Activated T-helper 2 cell treated with anti-CD3 and anti-CD28 coated beads, Interferon-gamma antibody, Interleukin-2, Interleukin-4, amounts not matched to agents 10 μg/mL and 5 μg/mL and 100 μg/mL, durations not matched to agents 14 hours and 24 hours and 36 hours (primary cell): ENCODE measurements at regions not wholly inside any gene's neighbourhood (a gene's known extent, or its start where the extent isn't known, plus 50 kb on each side); places are given as distances from the start of the nearest gene placed in this dataset.

Experiments used
- DNase-seq: peaks from one replicate; pipeline ENCODE4 v3.0.0; 2021; ENCODE audit warnings: low spot score
- H3K27ac Mint-ChIP-seq: one replicate; pipeline ENCODE4 v1.8.0; 2021; ENCODE audit warnings: mixed read lengths
- H3K27me3 Mint-ChIP-seq: one replicate; pipeline ENCODE4 v1.8.0; 2021; ENCODE audit warnings: low read depth, mixed read lengths
- H3K36me3 Mint-ChIP-seq: one replicate; pipeline ENCODE4 v1.8.0; 2021; ENCODE audit warnings: low read depth, mixed read lengths
- H3K4me1 Mint-ChIP-seq: one replicate; pipeline ENCODE4 v1.8.0; 2021; ENCODE audit warnings: low read depth, mixed read lengths
- H3K4me3 Mint-ChIP-seq: one replicate; pipeline ENCODE4 v1.8.0; 2021; ENCODE audit warnings: low read depth, mild to moderate bottlenecking, moderate library complexity, mixed read lengths
- H3K9me3 Mint-ChIP-seq: one replicate; pipeline ENCODE4 v1.8.0; 2021; ENCODE audit warnings: mixed read lengths
- intact Hi-C: fragments of 100-400 bp; cut with micrococcal nuclease; formaldehyde crosslinking; loops from one replicate; pipeline ENCODE4 v1.15.1; 2023

DNA sequence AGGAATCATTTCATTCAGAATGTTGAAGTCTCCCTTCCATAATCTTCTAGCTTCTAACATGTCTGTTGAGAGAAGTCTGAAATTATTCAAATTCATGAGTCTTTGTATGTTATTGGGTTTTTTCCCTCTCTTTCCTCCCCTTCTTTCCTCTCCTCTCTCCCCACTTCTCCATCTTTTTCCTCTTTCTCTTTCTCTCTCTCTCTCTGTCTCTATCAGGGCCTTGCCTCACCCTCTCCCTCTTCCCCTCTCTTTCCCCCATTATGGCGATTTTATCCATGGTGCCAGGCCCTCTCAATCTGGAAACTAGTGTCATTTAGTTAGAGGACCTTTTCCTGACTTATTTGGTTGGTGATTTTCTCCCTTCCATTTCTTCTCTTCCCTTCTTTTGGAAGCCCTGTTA, 147.3 kb downstream of the SST start:
- DNase-seq = no peak
- Mint-ChIP-seq H3K36me3 (no peaks in the 10 kb centered on the region), H3K4me3 (no peak overlapping the region), H3K27me3 (peaks cover 11% of the 10 kb centered on the region), H3K27ac (no peak overlapping the region), H3K9me3 (no peaks in the 10 kb centered on the region), H3K4me1 (no peaks in the 10 kb centered on the region)
- intact Hi-C loops = no loop called here

DNA sequence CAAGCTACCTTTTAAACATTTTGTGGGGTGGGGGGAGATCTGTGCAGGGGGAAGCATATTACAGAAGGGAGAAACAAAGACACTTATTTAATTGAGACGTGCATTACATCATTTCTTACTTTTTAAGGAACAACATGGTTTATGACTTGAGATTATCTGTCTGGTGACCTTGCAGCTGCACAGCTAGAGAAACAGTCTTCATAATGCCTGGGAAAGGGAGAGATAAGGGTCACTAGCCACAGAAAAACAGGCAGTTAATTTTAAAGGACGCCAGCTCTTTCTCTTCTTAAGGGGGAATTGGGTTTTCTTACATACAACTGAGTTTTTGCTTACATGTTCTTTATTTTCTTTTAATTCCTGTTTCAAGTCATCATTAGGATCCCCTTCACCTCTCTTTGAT, 147.9 kb downstream of the SST start:
- H3K27me3 Mint-ChIP-seq = peaks cover 11% of the 10 kb centered on the region
- no peak for DNase-seq
- no peak overlapping the region for H3K27ac Mint-ChIP-seq
- no peaks in the 10 kb centered on the region for H3K9me3 Mint-ChIP-seq
- H3K4me1 Mint-ChIP-seq = no peaks in the 10 kb centered on the region
- no peak overlapping the region for H3K4me3 Mint-ChIP-seq
- no peaks in the 10 kb centered on the region for H3K36me3 Mint-ChIP-seq
- intact Hi-C loops = no loop called here

DNA sequence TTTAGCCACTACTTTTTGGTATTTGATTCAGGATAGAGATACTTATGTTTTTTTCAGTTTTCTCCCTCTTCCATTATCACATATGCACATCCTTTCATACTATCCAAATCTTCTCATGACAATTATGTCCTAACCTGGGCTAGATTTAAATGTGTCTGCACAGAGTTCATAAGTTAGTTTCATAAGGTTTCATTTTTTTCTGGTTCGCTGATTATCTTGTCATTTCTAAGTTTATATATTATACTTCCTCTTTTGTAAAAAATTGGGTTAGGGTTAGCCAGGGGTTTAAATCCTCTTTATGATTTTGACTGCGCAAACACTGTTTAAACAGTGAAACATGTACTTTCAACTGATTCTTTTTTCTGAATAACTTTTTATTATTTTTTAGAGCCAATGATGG, 148.6 kb downstream of the SST start:
- Mint-ChIP-seq H3K27ac (no peak overlapping the region), H3K36me3 (no peaks in the 10 kb centered on the region), H3K4me1 (no peaks in the 10 kb centered on the region), H3K9me3 (no peaks in the 10 kb centered on the region), H3K27me3 (peaks cover 11% of the 10 kb centered on the region), H3K4me3 (no peak overlapping the region)
- no peak for DNase-seq
- intact Hi-C loops = no loop called here

DNA sequence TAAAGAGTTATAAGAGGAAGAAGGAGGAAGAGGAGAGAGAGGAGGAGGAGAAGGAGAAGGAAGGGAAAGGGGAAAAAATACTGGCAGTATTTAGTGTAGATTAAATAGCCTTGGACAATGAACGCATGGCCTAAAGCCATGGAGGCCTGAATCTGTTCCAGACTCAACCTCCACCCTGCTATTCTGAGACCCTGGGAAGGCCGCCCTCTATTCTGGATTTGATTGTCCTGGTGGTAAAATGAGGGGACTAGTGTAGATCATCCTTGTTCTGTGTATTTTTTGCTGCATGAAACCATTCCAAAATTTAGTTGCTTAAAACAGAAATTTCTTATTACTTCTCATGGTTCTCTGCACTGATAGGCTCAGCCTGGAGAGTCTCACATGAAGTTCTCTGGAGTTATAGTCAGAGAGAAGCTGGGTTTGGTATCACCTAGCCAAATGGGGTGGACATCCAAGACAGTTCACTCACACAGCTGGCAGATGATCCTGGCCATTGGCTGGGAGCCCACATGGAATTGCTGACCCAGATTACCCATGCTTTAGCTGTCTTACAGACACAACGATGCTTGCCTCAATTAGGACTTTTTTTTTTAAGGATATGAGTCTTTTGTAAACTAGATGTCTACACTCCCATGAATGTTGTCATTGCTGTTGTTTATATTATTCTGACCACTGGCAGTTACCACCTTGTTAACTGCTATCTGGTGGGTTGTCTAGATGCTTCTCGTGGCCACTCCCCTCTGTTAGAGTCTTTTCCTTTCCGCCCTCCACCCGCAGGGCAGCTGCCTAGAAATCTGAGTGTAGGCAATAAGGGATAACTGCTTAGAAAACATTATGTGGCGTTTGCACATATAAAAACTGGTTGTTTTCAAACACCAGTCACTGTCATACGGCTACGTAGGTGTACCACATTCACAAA, 149.9 kb downstream of the SST start:
- H3K27ac Mint-ChIP-seq = no peak overlapping the region
- H3K4me3 Mint-ChIP-seq = no peak overlapping the region
- no peaks in the 10 kb centered on the region for H3K36me3 Mint-ChIP-seq
- intact Hi-C loops = no loop called here
- H3K27me3 Mint-ChIP-seq = peaks cover 7% of the 10 kb centered on the region
- no peaks in the 10 kb centered on the region for H3K9me3 Mint-ChIP-seq
- no peak for DNase-seq
- no peaks in the 10 kb centered on the region for H3K4me1 Mint-ChIP-seq

DNA sequence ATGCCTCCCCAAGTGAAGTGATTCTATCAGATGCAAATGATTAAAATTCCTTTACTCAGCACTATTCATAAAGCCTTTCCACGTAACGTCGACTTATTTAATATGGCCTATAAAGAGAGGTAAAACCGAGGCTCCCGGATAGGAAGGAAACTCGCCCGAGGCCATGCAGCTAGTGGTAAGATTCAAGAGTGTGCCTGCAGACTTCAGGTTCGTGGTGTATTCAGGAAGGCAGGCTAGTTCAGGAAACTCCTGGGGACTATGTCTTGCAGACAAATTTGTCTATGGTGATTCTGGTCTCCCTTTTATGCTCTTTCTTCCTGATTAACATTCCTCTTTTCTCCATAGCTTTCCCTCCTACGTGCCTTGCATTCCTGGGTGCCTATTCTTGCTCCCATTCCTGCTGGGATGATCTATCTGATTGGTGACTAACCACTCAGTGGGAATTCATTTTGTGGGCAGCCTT, 150.7 kb downstream of the SST start:
- peaks cover 6% of the 10 kb centered on the region for H3K27me3 Mint-ChIP-seq
- no peak overlapping the region for H3K4me3 Mint-ChIP-seq
- no peak for DNase-seq
- H3K9me3 Mint-ChIP-seq = no peaks in the 10 kb centered on the region
- intact Hi-C loops = no loop called here
- H3K36me3 Mint-ChIP-seq = no peaks in the 10 kb centered on the region
- H3K4me1 Mint-ChIP-seq = no peaks in the 10 kb centered on the region
- H3K27ac Mint-ChIP-seq = no peak overlapping the region

DNA sequence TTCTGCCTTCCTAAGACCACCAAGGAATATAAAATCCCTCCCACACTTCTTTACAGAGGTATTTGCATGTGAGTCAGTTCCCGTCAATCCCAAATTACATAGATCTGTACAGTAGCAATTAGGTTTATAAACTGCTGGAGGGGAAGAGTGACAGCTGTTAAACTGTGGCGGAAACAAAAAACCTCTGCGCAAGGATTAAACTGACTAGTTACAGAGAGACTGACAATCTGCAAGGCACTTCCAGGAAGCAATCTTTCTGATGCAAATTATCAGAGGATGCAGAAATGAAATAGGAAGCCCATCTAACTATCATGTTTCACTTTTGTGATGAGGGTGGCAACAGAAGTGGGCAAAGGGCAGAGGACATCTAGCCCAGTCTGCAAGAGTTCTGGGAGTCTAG, 150.4 kb downstream of the RTP4 start:
- H3K4me1 Mint-ChIP-seq = no peaks in the 10 kb centered on the region
- H3K36me3 Mint-ChIP-seq = no peaks in the 10 kb centered on the region
- no peaks in the 10 kb centered on the region for H3K9me3 Mint-ChIP-seq
- intact Hi-C loops = no loop called here
- no peak overlapping the region for H3K27ac Mint-ChIP-seq
- H3K4me3 Mint-ChIP-seq = no peak overlapping the region
- no peak for DNase-seq
- peaks cover 2% of the 10 kb centered on the region for H3K27me3 Mint-ChIP-seq

DNA sequence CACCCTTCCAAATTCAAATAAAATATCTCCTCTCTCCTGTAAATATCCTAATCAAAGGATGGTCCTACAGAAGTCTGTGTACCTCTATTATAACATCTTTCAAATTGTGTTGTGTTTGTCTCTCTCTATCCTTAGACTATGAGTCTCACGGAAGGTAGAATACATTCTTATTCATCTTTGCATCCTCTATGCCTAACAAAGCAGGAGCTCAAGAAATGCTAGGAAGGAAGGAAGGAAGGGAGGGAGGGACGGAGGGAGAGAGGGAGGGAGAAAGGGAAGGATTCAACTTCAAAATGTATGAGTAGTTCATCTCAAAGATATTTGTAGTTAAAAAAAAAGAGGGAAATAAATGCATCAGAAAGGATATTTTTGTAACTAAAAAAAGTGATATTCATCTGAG, 150.0 kb downstream of the RTP4 start:
- no peak overlapping the region for H3K27ac Mint-ChIP-seq
- H3K36me3 Mint-ChIP-seq = no peaks in the 10 kb centered on the region
- H3K27me3 Mint-ChIP-seq = peaks cover 2% of the 10 kb centered on the region
- H3K4me3 Mint-ChIP-seq = no peak overlapping the region
- no peaks in the 10 kb centered on the region for H3K4me1 Mint-ChIP-seq
- H3K9me3 Mint-ChIP-seq = no peaks in the 10 kb centered on the region
- no peak for DNase-seq
- intact Hi-C loops = no loop called here

DNA sequence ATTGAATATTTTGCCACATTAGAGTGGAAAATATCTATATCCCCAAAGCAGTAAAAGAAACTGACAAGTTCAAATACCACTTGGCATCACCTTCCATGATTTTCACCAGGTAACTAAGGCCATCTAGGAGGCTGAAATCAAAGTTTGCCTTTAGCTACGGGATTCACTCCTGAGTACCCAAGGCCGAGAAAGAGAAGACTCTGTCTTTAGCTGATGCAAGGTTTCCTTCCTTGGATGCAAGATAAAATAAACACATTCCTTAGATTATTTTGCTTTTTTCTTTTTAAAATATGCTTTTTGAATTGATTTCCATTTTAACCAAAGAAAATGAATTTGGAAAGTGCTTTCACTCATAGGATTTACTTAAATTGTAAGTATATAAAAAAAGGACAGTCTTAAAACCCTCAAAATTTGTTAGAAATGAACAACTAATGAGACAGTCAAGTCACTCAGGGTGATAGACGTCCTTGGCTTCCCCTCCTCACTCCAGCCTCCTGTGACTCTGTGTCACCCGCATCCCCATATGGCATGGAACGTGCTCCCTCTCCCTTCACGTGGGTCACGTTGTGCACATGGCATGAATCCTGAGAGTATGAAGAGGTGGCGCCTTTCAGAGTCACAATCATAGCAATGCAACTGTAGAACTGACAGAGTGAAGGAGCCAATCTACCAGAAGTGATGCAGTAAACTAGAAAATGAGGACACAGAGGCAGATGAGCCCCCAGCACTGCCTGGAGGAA, 148.4 kb downstream of the RTP4 start:
- Mint-ChIP-seq H3K4me1 (no peaks in the 10 kb centered on the region), H3K36me3 (no peaks in the 10 kb centered on the region), H3K27me3 (peaks cover 2% of the 10 kb centered on the region), H3K9me3 (no peaks in the 10 kb centered on the region), H3K27ac (no peak overlapping the region), H3K4me3 (no peak overlapping the region)
- no peak for DNase-seq
- intact Hi-C loops = no loop called here

DNA sequence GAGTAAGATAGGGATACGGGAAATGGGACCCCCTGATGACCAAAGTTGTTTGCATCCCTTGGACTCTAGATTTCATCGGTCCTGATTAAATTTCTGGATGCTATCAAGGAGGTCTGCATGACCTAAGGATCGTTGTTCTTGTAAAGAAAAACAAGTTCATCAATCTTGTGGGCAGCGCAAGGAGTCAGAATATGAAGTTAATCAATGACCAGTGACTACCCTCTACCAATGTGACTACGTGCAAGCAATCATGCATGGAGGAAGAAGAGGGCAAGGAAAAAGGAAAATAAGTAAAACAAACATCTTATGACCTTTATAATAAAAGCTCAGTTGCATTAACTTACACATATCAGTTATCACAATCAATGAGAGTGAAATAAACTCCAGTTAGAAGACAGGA, 139.7 kb downstream of the RTP4 start:
- no peak for DNase-seq
- no peak overlapping the region for H3K27ac Mint-ChIP-seq
- H3K9me3 Mint-ChIP-seq = no peaks in the 10 kb centered on the region
- H3K4me1 Mint-ChIP-seq = no peaks in the 10 kb centered on the region
- intact Hi-C loops = no loop called here
- H3K36me3 Mint-ChIP-seq = no peaks in the 10 kb centered on the region
- H3K27me3 Mint-ChIP-seq = peaks cover 21% of the 10 kb centered on the region
- no peak overlapping the region for H3K4me3 Mint-ChIP-seq

DNA sequence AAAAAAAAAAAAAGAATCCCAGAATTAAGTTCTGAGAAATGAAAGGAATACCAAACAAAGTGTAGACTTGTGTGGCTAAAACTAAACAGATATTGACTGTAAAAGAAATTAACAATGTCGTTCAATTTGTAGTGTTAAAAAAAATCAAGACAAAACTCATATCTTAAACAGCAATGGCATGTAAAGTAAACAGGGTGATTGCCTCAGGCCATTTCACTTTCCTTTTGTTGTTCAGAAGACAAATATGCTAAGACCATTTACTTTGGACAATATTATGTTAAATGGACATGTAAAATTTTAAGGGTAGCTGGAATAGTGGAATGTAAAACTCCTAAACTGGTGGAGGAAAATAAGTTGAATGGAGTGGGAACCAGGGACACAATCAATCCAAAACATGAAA, 139.1 kb downstream of the RTP4 start:
- Mint-ChIP-seq H3K36me3 (no peaks in the 10 kb centered on the region), H3K27ac (no peak overlapping the region), H3K27me3 (peaks cover 21% of the 10 kb centered on the region), H3K9me3 (no peaks in the 10 kb centered on the region), H3K4me3 (no peak overlapping the region), H3K4me1 (no peaks in the 10 kb centered on the region)
- intact Hi-C loops = no loop called here
- no peak for DNase-seq

DNA sequence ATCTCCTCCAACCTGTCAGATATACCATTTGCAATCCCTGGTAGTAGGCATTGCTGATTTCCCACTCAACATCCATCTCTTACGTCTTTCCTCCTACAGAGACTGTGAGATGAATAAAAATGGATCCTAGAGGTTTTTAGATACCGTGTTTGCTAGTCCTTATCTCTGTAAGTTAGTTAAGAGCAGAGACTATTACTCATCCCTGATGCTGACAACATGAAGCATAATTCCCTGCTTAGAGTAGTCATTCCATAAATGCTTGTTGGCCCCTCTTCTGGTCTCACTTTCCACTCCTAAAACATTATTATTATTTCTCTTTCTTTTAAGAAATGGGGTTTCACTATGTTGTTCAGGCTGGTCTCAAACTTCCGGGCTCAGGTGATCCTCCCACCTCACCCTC, 136.2 kb downstream of the RTP4 start:
- Mint-ChIP-seq H3K4me3 (no peak overlapping the region), H3K36me3 (no peaks in the 10 kb centered on the region), H3K4me1 (no peaks in the 10 kb centered on the region), H3K27ac (no peak overlapping the region), H3K9me3 (no peaks in the 10 kb centered on the region), H3K27me3 (peaks cover 25% of the 10 kb centered on the region)
- no peak for DNase-seq
- intact Hi-C loops = no loop called here

DNA sequence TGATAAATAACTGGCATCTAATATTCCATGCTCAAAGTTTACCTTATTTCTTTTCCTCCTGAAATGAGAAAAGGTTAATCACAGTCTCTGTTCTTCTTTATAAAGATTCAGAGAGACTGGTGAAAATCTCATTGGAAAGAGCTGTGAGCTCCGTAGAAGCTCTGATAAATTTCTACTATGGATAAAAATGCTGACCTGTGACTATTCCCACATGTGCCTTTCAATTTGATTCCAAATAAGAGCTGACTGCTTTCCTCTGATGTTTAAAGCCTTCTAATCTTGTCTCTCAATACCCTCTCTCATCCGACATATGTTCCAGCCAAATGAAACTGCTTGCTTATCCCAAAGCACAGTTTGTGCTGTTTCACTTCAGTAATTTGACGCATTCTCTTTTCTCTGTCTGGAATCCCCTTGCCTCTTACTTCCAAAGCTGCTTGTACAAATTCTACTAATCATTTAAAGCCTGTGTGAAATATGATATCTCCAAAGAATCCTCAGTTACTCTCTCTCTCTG, 130.1 kb downstream of the RTP4 start:
- intact Hi-C loops = no loop called here
- Mint-ChIP-seq H3K27ac (no peak overlapping the region), H3K4me1 (no peaks in the 10 kb centered on the region), H3K36me3 (no peaks in the 10 kb centered on the region), H3K9me3 (no peaks in the 10 kb centered on the region), H3K4me3 (no peak overlapping the region), H3K27me3 (peaks cover 21% of the 10 kb centered on the region)
- no peak for DNase-seq

DNA sequence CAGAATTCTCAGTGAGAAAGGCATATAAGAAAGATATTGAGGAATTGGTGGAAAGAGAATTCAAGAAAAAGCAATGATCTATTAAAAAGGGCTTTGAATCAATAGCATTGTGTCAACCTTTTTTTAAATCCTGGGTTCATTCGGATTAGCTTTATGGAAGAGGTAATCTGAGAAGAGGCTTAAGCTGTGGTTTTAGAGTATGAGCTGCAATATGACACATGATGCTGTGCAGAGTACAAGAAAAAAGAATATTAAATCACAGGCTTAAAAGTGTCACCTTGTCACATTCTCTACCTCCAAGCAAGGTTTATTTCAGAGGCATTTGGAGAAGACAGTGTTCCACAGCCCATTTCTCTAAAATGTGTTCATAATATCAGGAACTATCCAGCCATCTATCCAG, 128.9 kb downstream of the RTP4 start:
- no peak overlapping the region for H3K4me3 Mint-ChIP-seq
- H3K4me1 Mint-ChIP-seq = no peaks in the 10 kb centered on the region
- H3K36me3 Mint-ChIP-seq = no peaks in the 10 kb centered on the region
- no peaks in the 10 kb centered on the region for H3K9me3 Mint-ChIP-seq
- peaks cover 19% of the 10 kb centered on the region for H3K27me3 Mint-ChIP-seq
- no peak overlapping the region for H3K27ac Mint-ChIP-seq
- intact Hi-C loops = no loop called here
- DNase-seq = no peak
